SK-N-SH (cell line): ENCODE measurements at regions not wholly inside any gene's neighbourhood (a gene's known extent, or its start where the extent isn't known, plus 50 kb on each side); places are given as distances from the start of the nearest gene placed in this dataset.
"Not testable (repeated sequence)": the region's sequence is repeated elsewhere in the genome, so short reads cannot be mapped to it uniquely, and the experiment has no call there.

Experiments
- CTCF ChIP-seq: fragments of 200-600 bp; sonication (generic); IDR thresholded peaks from 2 replicates; pipeline ENCODE4 v1.6.1; 2017; ENCODE audit warnings: antibody characterized with exemption, mild to moderate bottlenecking, moderate library complexity
- EZH2phosphoT487 ChIP-seq: fragments of 200-600 bp; sonication (generic); IDR thresholded peaks from 2 replicates; pipeline ENCODE4 v1.6.1; 2017; ENCODE audit warnings: low read depth, mixed run types, mild to moderate bottlenecking, antibody characterized with exemption, moderate library complexity, borderline replicate concordance
- GABPA ChIP-seq: IDR thresholded peaks from 2 replicates; pipeline ENCODE4 v1.4.0; 2012; ENCODE audit warnings: low read depth, mild to moderate bottlenecking
- NRF1 ChIP-seq: IDR thresholded peaks from 2 replicates; pipeline ENCODE4 v1.6.1; 2012; ENCODE audit warnings: low read depth, mild to moderate bottlenecking, low read length

GRCh38 chr2:87386063-87386560, 361.8 kb upstream of the PLGLB2 start:
- not testable (repeated sequence) for TF ChIP-seq CTCF, GABPA, EZH2phosphoT487, NRF1
